DMS53 (cell line): ENCODE measurements at regions not wholly inside any gene's neighbourhood (a gene's known extent, or its start where the extent isn't known, plus 50 kb on each side); places are given as distances from the start of the nearest gene placed in this dataset.

Source experiments
- DNase-seq: peaks from one replicate; lab custom pipeline; 2025; lab: John Stamatoyannopoulos, UW

GRCh38 chr12:111196532-111196931 lies 172.4 kb downstream of the PHETA1 start:
- DNase-seq = no peak

GRCh38 chr12:111195316-111195715 lies 173.6 kb downstream of the PHETA1 start:
- DNase-seq = no peak

- no peak for DNase-seq
Observed at GRCh38 chr12:111194703-111195051, 174.2 kb downstream of the PHETA1 start.

- no peak for DNase-seq
Observed at GRCh38 chr12:111193977-111194702, 174.8 kb downstream of the PHETA1 start.

GRCh38 chr12:111193496-111193895 lies 175.4 kb downstream of the PHETA1 start:
- DNase-seq = no peak

GRCh38 chr12:111193067-111193466 lies 175.8 kb downstream of the PHETA1 start:
- DNase-seq = no peak

- DNase-seq = no peak
Observed at GRCh38 chr12:111192647-111193046, 176.2 kb downstream of the PHETA1 start.

GRCh38 chr12:111190741-111191526 lies 178.0 kb downstream of the PHETA1 start:
- no peak for DNase-seq

- no peak for DNase-seq
Observed at GRCh38 chr12:111189792-111190191, 179.1 kb downstream of the PHETA1 start.

- DNase-seq = no peak
Observed at GRCh38 chr12:111188436-111188835, 180.5 kb downstream of the PHETA1 start.

GRCh38 chr12:111186347-111186746 lies 182.5 kb downstream of the PHETA1 start:
- no peak for DNase-seq

GRCh38 chr12:111185889-111186227 lies 183.0 kb downstream of the PHETA1 start:
- no peak for DNase-seq

- no peak for DNase-seq
Observed at GRCh38 chr12:111185206-111185888, 183.5 kb downstream of the PHETA1 start.

- no peak for DNase-seq
Observed at GRCh38 chr12:111184161-111184560, 184.7 kb downstream of the PHETA1 start.

GRCh38 chr12:111183094-111183493 lies 185.8 kb downstream of the PHETA1 start:
- DNase-seq = no peak

GRCh38 chr12:111182382-111182781 lies 186.5 kb downstream of the PHETA1 start:
- DNase-seq = no peak

GRCh38 chr12:111181143-111181726 lies 187.7 kb downstream of the PHETA1 start:
- DNase-seq = no peak

- DNase-seq = no peak
Observed at GRCh38 chr12:111180426-111181142, 188.3 kb downstream of the PHETA1 start.

GRCh38 chr12:111178181-111179081 lies 190.5 kb downstream of the PHETA1 start:
- DNase-seq = no peak

GRCh38 chr12:111175396-111176094 lies 193.3 kb downstream of the PHETA1 start:
- no peak for DNase-seq
